ENCODE measurements at regions not wholly inside any gene's neighbourhood (a gene's known extent, or its start where the extent isn't known, plus 50 kb on each side); places are given as distances from the start of the nearest gene placed in this dataset.

DNA sequence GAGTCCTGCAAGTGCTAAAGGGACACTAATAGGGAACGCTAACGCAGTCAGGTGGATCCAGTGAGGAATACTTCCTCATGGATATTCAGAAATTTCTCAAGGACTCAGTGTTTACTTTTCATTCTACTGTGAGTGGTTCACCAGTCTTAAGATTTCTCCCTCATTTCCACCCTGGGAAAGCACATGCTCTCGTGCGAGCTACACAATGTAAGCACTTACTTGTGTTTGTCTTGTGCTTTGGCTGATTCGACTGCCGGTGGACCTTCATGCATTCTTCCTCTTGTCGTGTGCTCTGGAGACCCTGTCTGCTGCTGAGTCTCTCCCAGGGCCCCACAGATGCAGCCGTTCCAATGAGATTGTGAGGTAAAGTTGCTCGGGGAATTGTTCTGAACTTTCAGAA, 180.1 kb downstream of the NUFIP1 start:
- TF ChIP-seq, protein P1, sequence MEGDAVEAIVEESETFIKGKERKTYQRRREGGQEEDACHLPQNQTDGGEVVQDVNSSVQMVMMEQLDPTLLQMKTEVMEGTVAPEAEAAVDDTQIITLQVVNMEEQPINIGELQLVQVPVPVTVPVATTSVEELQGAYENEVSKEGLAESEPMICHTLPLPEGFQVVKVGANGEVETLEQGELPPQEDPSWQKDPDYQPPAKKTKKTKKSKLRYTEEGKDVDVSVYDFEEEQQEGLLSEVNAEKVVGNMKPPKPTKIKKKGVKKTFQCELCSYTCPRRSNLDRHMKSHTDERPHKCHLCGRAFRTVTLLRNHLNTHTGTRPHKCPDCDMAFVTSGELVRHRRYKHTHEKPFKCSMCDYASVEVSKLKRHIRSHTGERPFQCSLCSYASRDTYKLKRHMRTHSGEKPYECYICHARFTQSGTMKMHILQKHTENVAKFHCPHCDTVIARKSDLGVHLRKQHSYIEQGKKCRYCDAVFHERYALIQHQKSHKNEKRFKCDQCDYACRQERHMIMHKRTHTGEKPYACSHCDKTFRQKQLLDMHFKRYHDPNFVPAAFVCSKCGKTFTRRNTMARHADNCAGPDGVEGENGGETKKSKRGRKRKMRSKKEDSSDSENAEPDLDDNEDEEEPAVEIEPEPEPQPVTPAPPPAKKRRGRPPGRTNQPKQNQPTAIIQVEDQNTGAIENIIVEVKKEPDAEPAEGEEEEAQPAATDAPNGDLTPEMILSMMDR (IDR thresholded peaks at IDR 0.05; ENCODE audit: low read depth, low read length, missing control alignments): no peak
- H3K27me3 ChIP-seq (replicated peaks): no peaks in the 10 kb centered on the region
- H3K4me3 ChIP-seq (ENCODE audit: low read depth, low read length): no peak overlapping the region
- in situ Hi-C loops (cut with HindIII; ENCODE audit: low pct_ligation_motif_present, low sequenced_read_pairs): no loop called here
- H3K36me3 ChIP-seq (replicated peaks): no peaks in the 10 kb centered on the region
- no peak overlapping the region for H3K27ac ChIP-seq
- DNase-seq: no peak

DNA sequence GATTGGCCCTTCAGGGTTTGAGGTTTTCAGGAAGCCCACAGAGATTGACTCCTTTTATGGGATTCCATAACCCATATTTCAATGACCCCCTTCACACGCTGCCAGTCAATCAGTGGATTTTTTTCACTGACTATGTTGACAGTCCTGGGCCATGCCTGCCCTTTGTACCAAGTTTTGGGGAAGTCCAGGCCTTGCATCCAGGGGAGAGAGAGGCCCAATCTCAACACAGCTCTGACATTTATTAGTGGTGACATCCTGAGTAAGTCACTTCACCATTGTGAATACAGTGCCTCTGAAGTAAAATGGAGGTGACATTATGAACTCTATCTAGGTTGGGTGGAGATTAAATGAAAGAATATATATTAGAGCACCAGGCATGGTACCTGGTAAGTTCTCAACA, 181.1 kb downstream of the NUFIP1 start:
- no peak overlapping the region for H3K27ac ChIP-seq
- no peak overlapping the region for H3K4me3 ChIP-seq (ENCODE audit: low read depth, low read length)
- no peak for DNase-seq
- no peaks in the 10 kb centered on the region for H3K27me3 ChIP-seq (replicated peaks)
- no peaks in the 10 kb centered on the region for H3K36me3 ChIP-seq (replicated peaks)
- in situ Hi-C loops (cut with HindIII; ENCODE audit: low pct_ligation_motif_present, low sequenced_read_pairs): no loop called here
- TF ChIP-seq, protein P1 (IDR thresholded peaks at IDR 0.05; ENCODE audit: low read depth, low read length, missing control alignments): no peak

- in situ Hi-C loops (cut with HindIII; ENCODE audit: low pct_ligation_motif_present, low sequenced_read_pairs): no loop called here
- H3K4me3 ChIP-seq (ENCODE audit: low read depth, low read length): no peak overlapping the region
- H3K27ac ChIP-seq: no peak overlapping the region
- no peaks in the 10 kb centered on the region for H3K36me3 ChIP-seq (replicated peaks)
- no peaks in the 10 kb centered on the region for H3K27me3 ChIP-seq (replicated peaks)
- DNase-seq: no peak
- TF ChIP-seq, protein P1 (IDR thresholded peaks at IDR 0.05; ENCODE audit: low read depth, low read length, missing control alignments): no peak
Observed at GRCh38 chr13:44807449-44808034, 181.7 kb downstream of the NUFIP1 start.

GRCh38 chr13:44806826-44807225, 182.4 kb downstream of the NUFIP1 start:
- Histone ChIP-seq H3K4me3 (ENCODE audit: low read depth, low read length) (no peak overlapping the region), H3K36me3 (replicated peaks) (no peaks in the 10 kb centered on the region), H3K27ac (no peak overlapping the region), H3K27me3 (replicated peaks) (no peaks in the 10 kb centered on the region)
- TF ChIP-seq, protein P1 (IDR thresholded peaks at IDR 0.05; ENCODE audit: low read depth, low read length, missing control alignments): no peak
- DNase-seq: no peak
- in situ Hi-C loops (cut with HindIII; ENCODE audit: low pct_ligation_motif_present, low sequenced_read_pairs): no loop called here

- DNase-seq: no peak
- H3K27me3 ChIP-seq (replicated peaks): no peaks in the 10 kb centered on the region
- TF ChIP-seq, protein P1 (IDR thresholded peaks at IDR 0.05; ENCODE audit: low read depth, low read length, missing control alignments): no peak
- H3K4me3 ChIP-seq (ENCODE audit: low read depth, low read length): no peak overlapping the region
- in situ Hi-C loops (cut with HindIII; ENCODE audit: low pct_ligation_motif_present, low sequenced_read_pairs): no loop called here
- no peak overlapping the region for H3K27ac ChIP-seq
- H3K36me3 ChIP-seq (replicated peaks): no peaks in the 10 kb centered on the region
Observed at GRCh38 chr13:44805585-44805984, 183.7 kb downstream of the NUFIP1 start.

DNA sequence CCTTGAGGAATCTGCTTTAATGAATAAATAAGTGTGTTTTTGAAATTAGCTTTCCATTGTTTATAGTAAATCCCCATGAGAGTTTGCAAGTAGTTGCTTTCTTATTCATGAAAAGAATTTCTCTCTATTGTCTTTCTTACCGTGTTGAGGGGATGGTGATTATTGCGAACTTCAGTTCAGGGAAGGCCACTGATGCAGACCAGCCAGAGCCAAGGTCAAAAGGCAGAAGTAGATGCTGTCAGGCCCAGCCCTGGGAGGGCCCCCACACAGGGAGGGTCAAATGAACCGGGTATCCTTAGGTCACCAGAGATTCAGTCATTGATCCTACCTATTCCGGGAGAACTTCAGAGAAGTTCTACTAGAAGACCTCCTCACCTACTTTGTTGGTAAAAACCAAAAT, 185.9 kb downstream of the NUFIP1 start:
- no peak overlapping the region for H3K4me3 ChIP-seq (ENCODE audit: low read depth, low read length)
- TF ChIP-seq, protein P1 (IDR thresholded peaks at IDR 0.05; ENCODE audit: low read depth, low read length, missing control alignments): no peak
- no peak for DNase-seq
- H3K36me3 ChIP-seq (replicated peaks): no peaks in the 10 kb centered on the region
- no peak overlapping the region for H3K27ac ChIP-seq
- in situ Hi-C loops (cut with HindIII; ENCODE audit: low pct_ligation_motif_present, low sequenced_read_pairs): no loop called here
- H3K27me3 ChIP-seq (replicated peaks): no peaks in the 10 kb centered on the region
